C4-2B (cell line): ENCODE measurements at regions not wholly inside any gene's neighbourhood (a gene's known extent, or its start where the extent isn't known, plus 50 kb on each side); places are given as distances from the start of the nearest gene placed in this dataset.

Source experiments
- H3K27ac ChIP-seq: fragments of 450-650 bp; 2 replicates; pipeline ENCODE4 v1.5.1; 2017
- ZFX ChIP-seq: fragments of 450-650 bp; IDR thresholded peaks from 2 replicates; pipeline ENCODE4 v1.6.1; 2017
- TF ChIP-seq, protein P1 (sequence below): fragments of 450-650 bp; conservative IDR thresholded peaks from 2 replicates; pipeline ENCODE4 v1.5.1; 2017; ENCODE audit warnings: mild to moderate bottlenecking

DNA sequence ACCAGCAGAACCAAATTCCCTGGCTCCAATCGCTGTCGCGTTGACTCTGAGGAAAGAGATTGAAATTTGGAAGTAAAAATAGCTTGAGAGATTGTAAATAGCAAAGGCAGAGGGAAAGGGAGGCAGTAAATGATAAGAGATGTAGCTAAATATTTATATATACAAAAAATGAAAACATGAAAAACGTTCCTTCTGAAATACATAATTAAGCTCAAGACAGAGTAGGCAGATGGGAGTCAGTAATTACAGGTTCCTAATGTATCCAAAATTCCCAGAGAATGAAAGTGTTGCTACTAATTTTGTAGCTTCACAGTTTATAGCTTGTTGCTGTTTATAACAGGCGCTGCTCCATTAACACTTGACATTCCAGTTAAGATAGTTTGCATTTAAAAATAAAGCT lies 648.7 kb downstream of the KCNA4 start:
- no peak overlapping the region for H3K27ac ChIP-seq
- TF ChIP-seq ZFX, result no peak

GRCh38 chr11:29364006-29364405 lies 652.8 kb downstream of the KCNA4 start:
- no peak for TF ChIP-seq ZFX
- TF ChIP-seq, protein P1, sequence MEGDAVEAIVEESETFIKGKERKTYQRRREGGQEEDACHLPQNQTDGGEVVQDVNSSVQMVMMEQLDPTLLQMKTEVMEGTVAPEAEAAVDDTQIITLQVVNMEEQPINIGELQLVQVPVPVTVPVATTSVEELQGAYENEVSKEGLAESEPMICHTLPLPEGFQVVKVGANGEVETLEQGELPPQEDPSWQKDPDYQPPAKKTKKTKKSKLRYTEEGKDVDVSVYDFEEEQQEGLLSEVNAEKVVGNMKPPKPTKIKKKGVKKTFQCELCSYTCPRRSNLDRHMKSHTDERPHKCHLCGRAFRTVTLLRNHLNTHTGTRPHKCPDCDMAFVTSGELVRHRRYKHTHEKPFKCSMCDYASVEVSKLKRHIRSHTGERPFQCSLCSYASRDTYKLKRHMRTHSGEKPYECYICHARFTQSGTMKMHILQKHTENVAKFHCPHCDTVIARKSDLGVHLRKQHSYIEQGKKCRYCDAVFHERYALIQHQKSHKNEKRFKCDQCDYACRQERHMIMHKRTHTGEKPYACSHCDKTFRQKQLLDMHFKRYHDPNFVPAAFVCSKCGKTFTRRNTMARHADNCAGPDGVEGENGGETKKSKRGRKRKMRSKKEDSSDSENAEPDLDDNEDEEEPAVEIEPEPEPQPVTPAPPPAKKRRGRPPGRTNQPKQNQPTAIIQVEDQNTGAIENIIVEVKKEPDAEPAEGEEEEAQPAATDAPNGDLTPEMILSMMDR, result no peak
- no peak overlapping the region for H3K27ac ChIP-seq

GRCh38 chr11:29361369-29361768 lies 655.5 kb downstream of the KCNA4 start:
- no peak overlapping the region for H3K27ac ChIP-seq
- TF ChIP-seq ZFX, result no peak
- TF ChIP-seq, protein P1, result no peak

- TF ChIP-seq, protein P1, result no peak
- no peak for TF ChIP-seq ZFX
- no peak overlapping the region for H3K27ac ChIP-seq
These were observed 663.0 kb downstream of the KCNA4 start for GRCh38 chr11:29353833-29354232.

- no peak overlapping the region for H3K27ac ChIP-seq
- TF ChIP-seq, protein P1, result no peak
These were observed 664.5 kb downstream of the KCNA4 start for GRCh38 chr11:29352273-29352795.

- no peak for TF ChIP-seq ZFX
- TF ChIP-seq, protein P1, result no peak
- no peak overlapping the region for H3K27ac ChIP-seq
These were observed 665.4 kb downstream of the KCNA4 start for GRCh38 chr11:29351301-29351873.

- TF ChIP-seq, protein P1, result peak; percentile 98
- TF ChIP-seq ZFX, result no peak
These were observed 673.1 kb downstream of the KCNA4 start for GRCh38 chr11:29343465-29344333.

More at GRCh38 chr11:29343465-29344333, 673.1 kb downstream of the KCNA4 start:
- H3K27ac ChIP-seq, result no peak overlapping the region
